DND-41 (cell line): ENCODE measurements at regions not wholly inside any gene's neighbourhood (a gene's known extent, or its start where the extent isn't known, plus 50 kb on each side); places are given as distances from the start of the nearest gene placed in this dataset.

Source experiments
- ATAC-seq: fragments of 200-7000 bp; cut with Tn5 transposase; 3 replicates; pipeline ENCODE4 v1.9.1; 2021; ENCODE audit warnings: low read depth; ENCODE audit not compliant: insufficient read depth
- DNase-seq: peaks from one replicate; pipeline ENCODE4 v3.0.0-alpha.2; 2020
- H2AFZ ChIP-seq: 2 replicates; pipeline ENCODE4 v1.6.0; 2012; ENCODE audit warnings: low read depth, low read length
- H3K27ac ChIP-seq: 2 replicates; pipeline ENCODE4 v1.5.1; 2012; ENCODE audit warnings: low read length, inconsistent platforms
- H3K27me3 ChIP-seq: fragments of 200-600 bp; sonication (generic); 2 replicates; pipeline ENCODE4 v1.6.0; 2012; ENCODE audit warnings: low read length, mild to moderate bottlenecking, inconsistent platforms; ENCODE audit not compliant: insufficient read depth, poor library complexity
- H3K36me3 ChIP-seq: 2 replicates; pipeline ENCODE4 v1.5.1; 2012; ENCODE audit warnings: low read length, inconsistent platforms; ENCODE audit not compliant: insufficient read depth
- H3K4me1 ChIP-seq: 2 replicates; pipeline ENCODE4 v1.5.1; 2012; ENCODE audit warnings: mild to moderate bottlenecking, low read length; ENCODE audit not compliant: insufficient read depth
- H3K4me2 ChIP-seq: 2 replicates; pipeline ENCODE4 v1.6.0; 2012; ENCODE audit warnings: mild to moderate bottlenecking, moderate library complexity, low read length, inconsistent platforms; ENCODE audit not compliant: insufficient read depth
- H3K4me3 ChIP-seq, 2 experiments: fragments of 200-600 bp in 1 of 2; shearing (Covaris generic) in 1 of 2; 2 replicates each; pipeline ENCODE4 v1.5.1; 2012 to 2016; ENCODE audit warnings: inconsistent platforms in 2 of 2, low read length in 2 of 2, mild to moderate bottlenecking in 2 of 2, low read depth in 1 of 2, moderate library complexity in 1 of 2
- H3K79me2 ChIP-seq: 2 replicates; pipeline ENCODE4 v1.6.0; 2012; ENCODE audit warnings: low read length, inconsistent platforms; ENCODE audit not compliant: insufficient read depth
- H3K9ac ChIP-seq: 2 replicates; pipeline ENCODE4 v1.6.0; 2012; ENCODE audit warnings: low read depth, mild to moderate bottlenecking, inconsistent platforms, low read length, moderate library complexity
- H3K9me3 ChIP-seq: 2 replicates; pipeline ENCODE4 v1.5.1; 2012; ENCODE audit warnings: low read length, moderate library complexity, mild to moderate bottlenecking, inconsistent platforms; ENCODE audit not compliant: insufficient read depth, severe bottlenecking
- H4K20me1 ChIP-seq: 2 replicates; pipeline ENCODE4 v1.6.0; 2012; ENCODE audit warnings: low read length; ENCODE audit not compliant: insufficient read depth
- EZH2 ChIP-seq: IDR thresholded peaks from 3 replicates; pipeline ENCODE4 v1.6.1; 2012; ENCODE audit warnings: borderline replicate concordance, low read depth, mild to moderate bottlenecking, moderate library complexity, low read length, inconsistent platforms; ENCODE audit not compliant: severe bottlenecking
- TF ChIP-seq, protein P1 (sequence below): IDR thresholded peaks from 2 replicates; pipeline ENCODE4 v1.5.1; 2012; ENCODE audit warnings: borderline replicate concordance, low read length, moderate library complexity, mild to moderate bottlenecking; ENCODE audit not compliant: poor library complexity, severe bottlenecking; ENCODE audit errors: extremely low read depth

- no peaks in the 10 kb centered on the region for H3K4me1 ChIP-seq
- TF ChIP-seq, protein P1, sequence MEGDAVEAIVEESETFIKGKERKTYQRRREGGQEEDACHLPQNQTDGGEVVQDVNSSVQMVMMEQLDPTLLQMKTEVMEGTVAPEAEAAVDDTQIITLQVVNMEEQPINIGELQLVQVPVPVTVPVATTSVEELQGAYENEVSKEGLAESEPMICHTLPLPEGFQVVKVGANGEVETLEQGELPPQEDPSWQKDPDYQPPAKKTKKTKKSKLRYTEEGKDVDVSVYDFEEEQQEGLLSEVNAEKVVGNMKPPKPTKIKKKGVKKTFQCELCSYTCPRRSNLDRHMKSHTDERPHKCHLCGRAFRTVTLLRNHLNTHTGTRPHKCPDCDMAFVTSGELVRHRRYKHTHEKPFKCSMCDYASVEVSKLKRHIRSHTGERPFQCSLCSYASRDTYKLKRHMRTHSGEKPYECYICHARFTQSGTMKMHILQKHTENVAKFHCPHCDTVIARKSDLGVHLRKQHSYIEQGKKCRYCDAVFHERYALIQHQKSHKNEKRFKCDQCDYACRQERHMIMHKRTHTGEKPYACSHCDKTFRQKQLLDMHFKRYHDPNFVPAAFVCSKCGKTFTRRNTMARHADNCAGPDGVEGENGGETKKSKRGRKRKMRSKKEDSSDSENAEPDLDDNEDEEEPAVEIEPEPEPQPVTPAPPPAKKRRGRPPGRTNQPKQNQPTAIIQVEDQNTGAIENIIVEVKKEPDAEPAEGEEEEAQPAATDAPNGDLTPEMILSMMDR, result no peak
- TF ChIP-seq EZH2, result no peak
- no peak overlapping the region for H3K4me3 ChIP-seq
- ATAC-seq, result no peak
- no peaks in the 10 kb centered on the region for H3K79me2 ChIP-seq
- H2AFZ ChIP-seq, result no peak overlapping the region
- no peak overlapping the region for H3K9ac ChIP-seq
- H3K9me3 ChIP-seq, result no peaks in the 10 kb centered on the region
- H3K36me3 ChIP-seq, result no peaks in the 10 kb centered on the region
- H3K27me3 ChIP-seq, result no peaks in the 10 kb centered on the region
- no peaks in the 10 kb centered on the region for H4K20me1 ChIP-seq
- no peak for DNase-seq
- H3K27ac ChIP-seq, result no peak overlapping the region
- H3K4me2 ChIP-seq, result no peak overlapping the region
Observed at GRCh38 chr2:194494401-194494800, 1162.6 kb upstream of the SLC39A10 start.

- H3K36me3 ChIP-seq, result no peaks in the 10 kb centered on the region
- H3K27ac ChIP-seq, result no peak overlapping the region
- H3K27me3 ChIP-seq, result no peaks in the 10 kb centered on the region
- H3K4me3 ChIP-seq, result no peak overlapping the region
- DNase-seq (no peak), ATAC-seq (no peak)
- no peak overlapping the region for H3K9ac ChIP-seq
- H3K4me1 ChIP-seq, result no peaks in the 10 kb centered on the region
- no peak overlapping the region for H3K4me2 ChIP-seq
- TF ChIP-seq EZH2, result no peak
- TF ChIP-seq, protein P1, result no peak
- H3K79me2 ChIP-seq, result no peaks in the 10 kb centered on the region
- no peaks in the 10 kb centered on the region for H4K20me1 ChIP-seq
- H3K9me3 ChIP-seq, result no peaks in the 10 kb centered on the region
- no peak overlapping the region for H2AFZ ChIP-seq
Observed at GRCh38 chr2:194491409-194492115, 1165.5 kb upstream of the SLC39A10 start.

DNA sequence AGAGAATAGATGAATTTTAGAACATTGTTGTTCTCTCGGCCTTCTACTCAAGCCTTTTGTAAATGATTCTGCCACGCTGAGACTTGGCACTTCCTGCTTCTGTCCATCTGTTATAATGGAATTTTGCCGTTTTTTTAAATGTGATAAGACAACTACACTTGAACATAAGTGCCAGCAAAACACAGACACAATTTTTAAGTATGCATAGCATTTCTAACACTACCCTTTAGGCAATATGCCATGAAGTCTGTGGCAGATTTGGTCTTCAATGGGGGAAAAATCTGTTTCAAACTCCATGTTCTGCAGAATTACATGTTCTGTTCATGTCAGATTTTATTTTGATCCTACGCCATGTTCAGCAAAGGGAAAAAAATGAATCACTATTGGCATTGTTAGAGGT, 1170.7 kb upstream of the SLC39A10 start:
- Histone ChIP-seq H3K4me1 (no peaks in the 10 kb centered on the region), H3K27me3 (no peaks in the 10 kb centered on the region), H3K9me3 (no peaks in the 10 kb centered on the region), H3K27ac (no peak overlapping the region), H2AFZ (no peak overlapping the region), H3K79me2 (no peaks in the 10 kb centered on the region), H3K9ac (no peak overlapping the region), H4K20me1 (no peaks in the 10 kb centered on the region), H3K36me3 (no peaks in the 10 kb centered on the region), H3K4me3 (no peak overlapping the region), H3K4me2 (no peak overlapping the region)
- TF ChIP-seq, protein P1, result no peak
- no peak for TF ChIP-seq EZH2
- ATAC-seq (no peak), DNase-seq (no peak)

- H3K79me2 ChIP-seq, result no peaks in the 10 kb centered on the region
- ATAC-seq (no peak), DNase-seq (no peak)
- H3K4me1 ChIP-seq, result no peaks in the 10 kb centered on the region
- no peak overlapping the region for H2AFZ ChIP-seq
- no peaks in the 10 kb centered on the region for H3K27me3 ChIP-seq
- no peak for TF ChIP-seq EZH2
- TF ChIP-seq, protein P1, result no peak
- no peaks in the 10 kb centered on the region for H3K9me3 ChIP-seq
- H3K27ac ChIP-seq, result no peak overlapping the region
- no peak overlapping the region for H3K4me2 ChIP-seq
- no peak overlapping the region for H3K9ac ChIP-seq
- H3K36me3 ChIP-seq, result no peaks in the 10 kb centered on the region
- H3K4me3 ChIP-seq, result no peak overlapping the region
- no peaks in the 10 kb centered on the region for H4K20me1 ChIP-seq
Observed at GRCh38 chr2:194483041-194483440, 1174.0 kb upstream of the SLC39A10 start.
